Activated CD4-positive, alpha-beta T cell treated with anti-CD3 and anti-CD28 coated beads, Interleukin-2, amount 10 ng/mL, durations not matched to agents 7 days and 5 days (primary cell): ENCODE measurements at regions not wholly inside any gene's neighbourhood (a gene's known extent, or its start where the extent isn't known, plus 50 kb on each side); places are given as distances from the start of the nearest gene placed in this dataset.

Experiments used
- CTCF ChIA-PET: fragments of 350-600 bp; sonication (Branson Sonifier 250); formaldehyde crosslinking; loops from one replicate; lab custom pipeline; 2021; ENCODE audit warnings: antibody characterized with exemption; lab: Charles Lee
- POLR2A ChIA-PET: fragments of 350-600 bp; sonication (Branson Sonifier 250); formaldehyde crosslinking; loops from one replicate; lab custom pipeline; 2021; ENCODE audit warnings: antibody characterized with exemption; lab: Charles Lee
- DNase-seq: peaks from one replicate; pipeline ENCODE4 v3.0.0-alpha.2; 2020
- H3K27ac Mint-ChIP-seq: one replicate; pipeline ENCODE4 v1.8.0; 2021; ENCODE audit warnings: mild to moderate bottlenecking, moderate library complexity, mixed read lengths
- H3K27me3 Mint-ChIP-seq: one replicate; pipeline ENCODE4 v1.8.0; 2021; ENCODE audit warnings: mixed read lengths
- H3K36me3 Mint-ChIP-seq: one replicate; pipeline ENCODE4 v1.8.0; 2021; ENCODE audit warnings: low read depth, mixed read lengths
- H3K4me1 Mint-ChIP-seq: one replicate; pipeline ENCODE4 v1.8.0; 2021; ENCODE audit warnings: mixed read lengths
- H3K4me3 Mint-ChIP-seq: one replicate; pipeline ENCODE4 v1.8.0; 2021; ENCODE audit warnings: mild to moderate bottlenecking, moderate library complexity, mixed read lengths
- H3K9me3 Mint-ChIP-seq: one replicate; pipeline ENCODE4 v1.8.0; 2021; ENCODE audit warnings: mixed read lengths

DNA sequence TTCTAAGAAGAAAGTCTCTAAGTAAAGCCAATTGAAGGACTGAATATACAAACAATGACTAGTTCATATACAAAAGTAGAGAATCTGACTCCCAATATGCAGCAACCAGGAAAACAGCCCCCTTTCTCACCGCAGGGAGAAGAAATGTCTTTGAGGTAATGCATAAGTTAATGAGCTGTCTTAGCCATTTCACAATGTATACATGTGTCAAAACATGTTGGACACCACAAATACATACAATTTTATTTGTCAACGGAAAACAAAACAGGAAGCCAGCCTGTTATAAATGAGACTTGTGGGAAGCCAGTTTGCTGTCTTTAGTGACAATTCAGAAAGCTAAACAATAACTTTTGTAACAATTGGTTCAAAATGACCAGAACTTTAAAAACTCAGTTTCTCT lies 389.2 kb downstream of the CBLN2 start:
- Mint-ChIP-seq H3K4me1 (no peaks in the 10 kb centered on the region), H3K27me3 (no peaks in the 10 kb centered on the region), H3K36me3 (no peaks in the 10 kb centered on the region), H3K4me3 (no peak overlapping the region), H3K9me3 (peaks cover 4% of the 10 kb centered on the region), H3K27ac (no peak overlapping the region)
- ChIA-PET POLR2A (no interaction called here), CTCF (no interaction called here)
- no peak for DNase-seq

DNA sequence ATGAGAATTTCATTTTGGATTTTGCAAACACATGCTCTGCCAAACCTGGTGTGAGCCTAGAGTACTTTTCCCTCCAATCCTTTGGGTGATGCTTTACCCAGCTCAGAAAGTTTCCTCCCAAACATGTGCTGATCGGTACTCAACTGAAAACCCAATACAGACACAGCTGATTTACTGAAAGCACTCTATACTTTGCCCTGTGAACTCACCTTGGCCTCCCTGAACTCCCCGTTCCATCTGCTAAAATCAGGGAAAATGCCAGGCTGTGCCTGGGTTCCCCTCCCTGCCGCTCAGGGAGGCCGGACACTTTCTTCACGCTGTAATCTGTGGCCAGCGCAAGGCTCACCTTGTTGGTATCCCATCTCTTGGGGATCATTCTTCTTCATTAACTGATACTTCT lies 391.2 kb downstream of the CBLN2 start:
- no peak overlapping the region for H3K27ac Mint-ChIP-seq
- H3K9me3 Mint-ChIP-seq: peaks cover 4% of the 10 kb centered on the region
- no peaks in the 10 kb centered on the region for H3K27me3 Mint-ChIP-seq
- ChIA-PET CTCF (no interaction called here), POLR2A (no interaction called here)
- H3K4me1 Mint-ChIP-seq: no peaks in the 10 kb centered on the region
- no peak overlapping the region for H3K4me3 Mint-ChIP-seq
- no peaks in the 10 kb centered on the region for H3K36me3 Mint-ChIP-seq
- DNase-seq: no peak

DNA sequence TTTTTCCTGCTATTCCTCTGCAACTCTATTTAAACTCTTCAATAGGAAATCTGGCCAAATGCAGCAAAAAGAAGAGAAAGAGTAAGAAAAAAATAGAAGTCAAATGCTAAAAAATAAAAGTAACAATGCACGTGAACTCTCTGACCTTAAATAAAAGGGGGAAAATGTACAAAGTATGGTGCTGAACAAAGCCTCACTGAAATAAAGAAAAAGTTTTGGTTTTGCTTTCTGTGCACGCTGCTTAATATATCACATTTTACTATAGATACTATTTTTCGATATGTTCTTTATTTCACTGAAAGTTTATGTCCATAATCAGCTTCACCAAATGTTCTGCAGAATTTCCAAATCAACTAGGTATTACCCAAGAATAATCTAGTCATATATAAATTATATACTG lies 396.3 kb downstream of the CBLN2 start:
- CTCF ChIA-PET: no interaction called here
- H3K4me3 Mint-ChIP-seq: no peak overlapping the region
- DNase-seq: no peak
- H3K36me3 Mint-ChIP-seq: no peaks in the 10 kb centered on the region
- H3K27me3 Mint-ChIP-seq: no peaks in the 10 kb centered on the region
- no peak overlapping the region for H3K27ac Mint-ChIP-seq
- no peaks in the 10 kb centered on the region for H3K9me3 Mint-ChIP-seq
- H3K4me1 Mint-ChIP-seq: no peaks in the 10 kb centered on the region
- POLR2A ChIA-PET: no interaction called here

DNA sequence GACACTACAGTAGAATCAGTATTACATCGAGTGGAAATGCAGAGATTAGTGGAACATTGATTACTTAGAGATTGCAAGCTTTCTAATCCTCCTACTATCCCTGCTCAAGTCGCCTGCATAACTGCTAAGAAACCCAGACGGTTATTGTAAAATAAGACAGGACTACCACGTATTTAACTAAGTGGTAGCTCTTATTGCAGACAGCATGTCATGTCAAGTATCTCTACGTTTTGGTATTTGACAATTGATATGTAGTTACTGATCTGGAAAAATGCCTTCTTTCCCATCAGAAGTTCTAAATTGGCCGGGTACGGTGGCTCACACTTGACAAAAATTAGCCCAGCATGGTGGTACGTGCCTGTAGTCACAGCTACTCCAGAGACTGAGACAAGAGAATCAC lies 404.1 kb downstream of the CBLN2 start:
- CTCF ChIA-PET: no interaction called here
- no peak for DNase-seq
- no peaks in the 10 kb centered on the region for H3K27me3 Mint-ChIP-seq
- no peak overlapping the region for H3K4me3 Mint-ChIP-seq
- H3K36me3 Mint-ChIP-seq: no peaks in the 10 kb centered on the region
- no peak overlapping the region for H3K27ac Mint-ChIP-seq
- peaks cover 4% of the 10 kb centered on the region for H3K9me3 Mint-ChIP-seq
- POLR2A ChIA-PET: no interaction called here
- H3K4me1 Mint-ChIP-seq: no peaks in the 10 kb centered on the region

DNA sequence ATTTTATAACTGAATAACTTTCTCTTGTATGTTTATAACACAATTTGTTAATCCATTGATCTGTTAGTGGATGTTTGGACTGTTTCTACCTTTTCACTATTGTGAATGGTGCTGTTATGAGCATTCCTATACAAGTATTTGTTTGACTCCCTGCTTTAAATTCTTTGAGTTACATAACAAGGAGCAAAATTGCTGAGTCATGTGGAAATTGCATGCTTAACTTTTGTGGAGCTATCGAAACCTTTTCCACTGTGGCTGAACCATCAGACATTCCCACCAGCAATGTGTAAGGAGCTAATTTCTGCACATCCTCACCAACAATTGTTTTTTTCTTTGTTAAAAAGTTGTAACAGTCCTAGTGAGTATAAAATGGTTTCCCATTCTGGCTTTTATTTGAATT lies 415.5 kb downstream of the CBLN2 start:
- ChIA-PET POLR2A (no interaction called here), CTCF (no interaction called here)
- H3K36me3 Mint-ChIP-seq: no peaks in the 10 kb centered on the region
- DNase-seq: no peak
- H3K4me1 Mint-ChIP-seq: no peaks in the 10 kb centered on the region
- no peak overlapping the region for H3K4me3 Mint-ChIP-seq
- H3K9me3 Mint-ChIP-seq: peaks cover 2% of the 10 kb centered on the region
- no peak overlapping the region for H3K27ac Mint-ChIP-seq
- no peaks in the 10 kb centered on the region for H3K27me3 Mint-ChIP-seq

DNA sequence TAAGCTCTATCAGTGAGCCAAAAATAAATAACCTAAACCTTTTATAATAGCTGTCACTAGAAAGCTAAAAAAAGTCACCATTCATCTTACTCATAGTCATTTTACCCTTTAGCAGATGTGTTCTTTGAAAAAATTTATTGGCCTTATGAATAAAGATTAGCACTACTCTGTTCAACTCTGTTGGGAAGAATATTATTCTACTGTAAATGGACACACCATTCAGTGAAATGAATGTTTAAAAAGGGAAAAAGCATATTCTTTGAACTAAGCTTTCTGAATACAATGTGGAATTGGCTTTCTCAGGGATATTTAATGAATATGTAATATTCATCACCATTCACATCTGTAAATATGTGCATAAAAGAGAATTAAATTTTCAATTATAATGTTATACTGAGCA lies 422.0 kb downstream of the CBLN2 start:
- ChIA-PET CTCF (no interaction called here), POLR2A (no interaction called here)
- Mint-ChIP-seq H3K4me1 (no peaks in the 10 kb centered on the region), H3K4me3 (no peak overlapping the region), H3K36me3 (no peaks in the 10 kb centered on the region), H3K27me3 (no peaks in the 10 kb centered on the region), H3K9me3 (no peaks in the 10 kb centered on the region), H3K27ac (no peak overlapping the region)
- no peak for DNase-seq

DNA sequence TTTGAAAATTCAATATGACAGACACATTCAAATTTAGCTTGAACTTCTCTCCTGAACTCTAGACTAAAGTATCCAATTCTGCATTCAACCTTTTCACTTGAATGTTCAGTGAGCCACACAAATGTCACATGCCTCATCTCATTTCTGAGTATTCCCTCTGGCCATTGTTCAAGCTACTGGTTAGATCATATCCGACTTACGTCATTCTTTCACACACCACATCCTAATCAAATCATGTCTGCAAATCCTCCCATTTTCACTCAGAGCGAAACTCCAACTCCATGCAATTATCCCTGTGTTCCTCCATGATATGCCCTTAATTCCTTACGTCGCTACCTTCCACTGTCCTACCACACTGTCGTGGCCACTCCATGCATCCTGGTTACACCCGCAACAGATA lies 425.1 kb downstream of the CBLN2 start:
- Mint-ChIP-seq H3K36me3 (no peaks in the 10 kb centered on the region), H3K27ac (no peak overlapping the region), H3K27me3 (no peaks in the 10 kb centered on the region), H3K9me3 (peaks cover 2% of the 10 kb centered on the region), H3K4me1 (no peaks in the 10 kb centered on the region), H3K4me3 (no peak overlapping the region)
- DNase-seq: no peak
- ChIA-PET POLR2A (no interaction called here), CTCF (no interaction called here)

DNA sequence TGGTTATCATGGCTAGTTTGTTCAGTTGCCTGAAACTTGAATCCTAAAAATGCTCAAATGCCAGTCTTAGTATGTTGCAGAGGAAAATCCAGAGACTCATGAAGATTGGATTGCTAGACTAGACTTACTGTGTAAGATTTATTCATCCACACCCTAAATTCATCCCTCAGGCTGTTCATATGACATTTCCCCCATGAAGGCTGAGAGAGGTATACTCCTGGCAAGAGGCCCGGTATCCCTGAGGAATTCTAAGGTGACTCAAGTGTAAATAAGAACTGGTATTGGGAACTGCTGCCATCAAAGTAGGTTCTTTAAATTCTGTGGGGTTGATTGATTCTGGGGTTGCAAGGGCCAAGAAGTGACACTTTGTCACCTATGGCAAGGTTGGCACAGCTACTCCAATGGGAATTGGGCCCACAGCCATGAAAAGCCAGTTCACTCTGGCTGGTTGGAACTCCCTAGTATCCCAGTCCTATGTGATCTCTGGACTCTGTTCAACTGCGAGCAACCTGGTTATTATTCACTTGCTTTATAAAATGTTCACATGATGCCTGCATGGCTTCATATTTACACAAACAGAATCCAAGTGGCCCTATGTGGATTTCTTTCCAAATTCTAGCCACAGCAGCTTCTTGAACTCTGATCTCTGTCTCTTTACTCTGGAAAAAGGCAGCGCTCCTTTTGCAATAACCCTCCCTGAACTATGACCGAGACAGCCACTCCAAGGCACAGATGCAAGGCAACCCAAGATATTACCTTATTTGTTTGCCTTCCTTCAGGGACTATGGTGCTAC lies 429.1 kb downstream of the CBLN2 start:
- CTCF ChIA-PET: no interaction called here
- Mint-ChIP-seq H3K27me3 (no peaks in the 10 kb centered on the region), H3K36me3 (no peaks in the 10 kb centered on the region)

DNA sequence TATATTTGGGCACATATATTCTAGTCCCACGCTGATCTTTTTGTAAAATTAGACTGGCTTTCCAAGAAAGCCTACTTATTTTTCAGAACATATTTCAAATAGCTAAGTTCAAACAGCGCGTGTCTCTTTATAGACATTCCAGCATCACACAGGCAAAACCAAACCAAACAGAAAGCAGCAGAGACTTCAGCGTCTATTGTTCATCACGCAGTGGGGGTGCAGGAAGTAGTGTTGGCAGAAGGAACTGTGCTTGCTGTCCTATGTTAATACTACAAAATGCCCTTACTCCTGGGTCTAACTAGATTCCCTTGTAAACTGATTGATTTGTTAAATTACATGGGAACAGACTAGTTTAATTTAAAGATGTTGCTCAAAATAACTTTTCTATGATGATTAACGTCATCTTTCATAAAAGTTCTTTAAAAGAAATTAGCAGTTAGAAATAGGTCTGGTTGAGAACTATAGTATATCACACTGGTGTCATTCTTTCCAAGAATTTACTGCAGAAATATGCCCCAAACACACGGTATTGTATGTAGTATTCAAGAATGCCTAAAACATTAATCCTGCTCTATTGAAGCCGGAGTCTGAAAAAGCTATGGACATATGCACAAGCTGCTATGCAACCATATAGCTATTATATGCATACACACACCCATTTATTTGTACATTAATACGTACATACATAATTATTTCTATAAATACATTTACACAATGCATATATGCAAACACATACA lies 436.3 kb downstream of the CBLN2 start:
- no peak overlapping the region for H3K4me3 Mint-ChIP-seq
- H3K36me3 Mint-ChIP-seq: no peaks in the 10 kb centered on the region
- H3K27me3 Mint-ChIP-seq: no peaks in the 10 kb centered on the region
- no peaks in the 10 kb centered on the region for H3K4me1 Mint-ChIP-seq
- no peaks in the 10 kb centered on the region for H3K9me3 Mint-ChIP-seq
- POLR2A ChIA-PET: no interaction called here
- no peak for DNase-seq
- CTCF ChIA-PET: no interaction called here
- no peak overlapping the region for H3K27ac Mint-ChIP-seq

More for the DNA sequence above, 429.1 kb downstream of the CBLN2 start:
- no peak overlapping the region for H3K4me3 Mint-ChIP-seq
- POLR2A ChIA-PET: no interaction called here
- H3K27ac Mint-ChIP-seq: no peak overlapping the region
- H3K9me3 Mint-ChIP-seq: peaks cover 2% of the 10 kb centered on the region
- no peaks in the 10 kb centered on the region for H3K4me1 Mint-ChIP-seq
- no peak for DNase-seq

DNA sequence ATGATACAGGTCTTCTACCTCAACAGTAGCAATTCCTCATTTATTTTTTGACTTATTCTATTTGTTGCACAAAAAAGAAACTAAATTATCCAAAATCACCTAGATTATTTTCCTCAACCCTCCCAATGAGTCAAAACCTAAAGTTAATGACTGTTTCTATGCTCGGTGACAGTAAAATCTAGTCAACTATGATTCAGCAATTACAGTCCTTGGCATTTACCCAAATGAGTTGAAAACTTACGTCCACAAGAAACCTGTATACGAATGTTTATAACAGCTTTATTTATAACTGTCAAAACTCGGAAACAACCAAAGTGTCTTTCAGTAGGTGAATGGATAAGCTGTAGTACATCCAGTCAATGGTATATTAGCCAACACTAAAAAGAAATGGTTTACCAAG lies 439.3 kb downstream of the CBLN2 start:
- H3K9me3 Mint-ChIP-seq: no peaks in the 10 kb centered on the region
- H3K4me1 Mint-ChIP-seq: no peaks in the 10 kb centered on the region
- DNase-seq: no peak
- no peaks in the 10 kb centered on the region for H3K36me3 Mint-ChIP-seq
- POLR2A ChIA-PET: no interaction called here
- no peak overlapping the region for H3K4me3 Mint-ChIP-seq
- CTCF ChIA-PET: no interaction called here
- no peak overlapping the region for H3K27ac Mint-ChIP-seq
- H3K27me3 Mint-ChIP-seq: no peaks in the 10 kb centered on the region

DNA sequence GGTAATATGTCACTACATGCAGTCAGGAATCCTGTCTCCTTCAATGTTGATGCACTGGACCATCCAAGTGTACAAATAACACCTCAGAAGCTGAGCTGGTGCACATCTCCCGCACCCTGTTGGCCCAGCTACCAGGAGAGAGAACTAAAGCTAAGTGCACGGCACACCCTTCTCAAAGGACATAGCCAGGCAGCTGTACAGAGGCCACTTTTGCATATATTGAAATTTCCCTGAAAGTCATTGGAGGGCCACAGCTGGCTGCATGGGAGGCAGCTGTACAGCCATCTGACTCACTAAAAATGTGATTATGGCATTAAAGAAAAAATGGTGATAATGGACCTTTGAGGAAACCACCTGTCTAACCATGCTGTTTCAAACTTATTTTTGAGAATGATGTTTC lies 441.7 kb downstream of the CBLN2 start:
- Mint-ChIP-seq H3K4me1 (no peaks in the 10 kb centered on the region), H3K9me3 (no peaks in the 10 kb centered on the region)
- CTCF ChIA-PET: no interaction called here

DNA sequence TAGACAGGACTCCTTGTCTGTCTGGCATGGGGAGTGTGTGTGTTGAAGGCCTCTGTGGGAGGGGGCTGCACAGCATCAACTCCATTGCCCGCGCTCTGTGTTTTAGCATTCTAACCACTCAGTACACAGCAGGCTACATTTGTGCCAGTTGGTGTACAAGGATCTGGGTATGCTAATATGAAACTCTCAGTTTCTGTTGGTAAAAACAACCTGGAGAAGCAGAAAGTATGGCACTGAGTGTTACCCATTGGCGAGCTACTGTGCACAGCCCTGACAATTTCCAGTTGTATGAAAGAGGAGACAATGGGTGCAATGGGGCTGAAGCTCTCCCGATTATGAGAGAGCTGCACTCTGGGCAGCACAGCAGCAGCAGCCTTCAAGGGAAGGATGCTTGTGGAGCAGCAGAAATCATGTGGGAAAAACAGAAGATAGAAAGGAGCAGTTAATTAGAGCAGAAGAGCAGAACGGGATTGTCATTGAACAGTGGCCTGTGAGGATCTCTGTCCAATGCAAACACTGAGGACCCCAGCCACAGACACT lies 443.6 kb downstream of the CBLN2 start:
- DNase-seq: no peak
- Mint-ChIP-seq H3K27me3 (no peaks in the 10 kb centered on the region), H3K4me3 (no peak overlapping the region), H3K4me1 (no peaks in the 10 kb centered on the region), H3K9me3 (no peaks in the 10 kb centered on the region), H3K27ac (no peak overlapping the region), H3K36me3 (no peaks in the 10 kb centered on the region)
- ChIA-PET CTCF (no interaction called here), POLR2A (no interaction called here)

More for the DNA sequence above, 441.7 kb downstream of the CBLN2 start:
- POLR2A ChIA-PET: no interaction called here
- H3K36me3 Mint-ChIP-seq: no peaks in the 10 kb centered on the region
- H3K27me3 Mint-ChIP-seq: no peaks in the 10 kb centered on the region
- H3K4me3 Mint-ChIP-seq: no peak overlapping the region
- DNase-seq: no peak
- H3K27ac Mint-ChIP-seq: no peak overlapping the region

DNA sequence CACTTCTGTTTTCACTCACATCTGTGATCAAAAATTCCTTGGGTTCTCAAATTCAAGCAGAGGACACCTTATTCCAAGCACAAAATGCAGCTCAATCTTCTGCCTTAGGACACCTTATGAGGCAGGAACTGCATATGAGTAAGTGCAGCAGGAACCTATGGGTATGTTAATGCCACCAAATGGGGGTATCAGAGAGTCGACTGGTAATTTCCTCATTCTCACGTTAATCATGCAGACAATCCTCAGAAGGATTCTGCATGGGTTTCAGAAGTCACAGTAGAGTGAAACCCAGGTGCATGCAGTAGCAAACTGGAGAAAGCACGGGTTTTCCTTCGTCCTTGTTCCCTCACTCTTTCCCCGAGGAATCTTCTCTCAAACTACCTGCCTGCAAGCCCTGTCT lies 452.8 kb downstream of the CBLN2 start:
- Mint-ChIP-seq H3K4me3 (no peak overlapping the region), H3K27ac (no peak overlapping the region), H3K9me3 (no peaks in the 10 kb centered on the region), H3K36me3 (no peaks in the 10 kb centered on the region), H3K4me1 (no peaks in the 10 kb centered on the region), H3K27me3 (no peaks in the 10 kb centered on the region)
- POLR2A ChIA-PET: no interaction called here
- DNase-seq: no peak
- CTCF ChIA-PET: no interaction called here
